Neural cell (in vitro differentiated cells): ENCODE measurements at regions not wholly inside any gene's neighbourhood (a gene's known extent, or its start where the extent isn't known, plus 50 kb on each side); places are given as distances from the start of the nearest gene placed in this dataset.

Source experiments
- H2AFZ ChIP-seq: fragments of 200-600, 300-800 bp; sonication (generic), shearing (Covaris generic); 2 replicates; pipeline ENCODE4 v1.6.0; 2014; ENCODE audit warnings: low read depth, mild to moderate bottlenecking, antibody characterized with exemption, low read length, moderate library complexity
- H3F3A ChIP-seq: fragments of 200-600 bp; shearing (Covaris generic); 2 replicates; pipeline ENCODE4 v1.6.1; 2016; ENCODE audit warnings: mild to moderate bottlenecking, moderate library complexity, mixed read lengths, antibody characterized with exemption, low read length; ENCODE audit not compliant: insufficient read depth, poor library complexity, severe bottlenecking
- H3K27ac ChIP-seq: fragments of 200-600, 300-800 bp; sonication (generic), shearing (Covaris generic); 2 replicates; pipeline ENCODE4 v1.5.1; 2014; ENCODE audit warnings: mild to moderate bottlenecking, low read length, moderate library complexity
- H3K27me3 ChIP-seq: fragments of 300-800, 200-600 bp; sonication (generic), shearing (Covaris generic); 2 replicates; pipeline ENCODE4 v1.6.0; 2014; ENCODE audit warnings: mild to moderate bottlenecking, low read depth, low read length, moderate library complexity; ENCODE audit not compliant: insufficient read depth
- H3K36me3 ChIP-seq: fragments of 300-800, 200-600 bp; sonication (generic), shearing (Covaris generic); 2 replicates; pipeline ENCODE4 v1.5.1; 2014; ENCODE audit warnings: mild to moderate bottlenecking, antibody characterized with exemption, low read length, moderate library complexity; ENCODE audit not compliant: insufficient read depth
- H3K4me2 ChIP-seq: fragments of 300-800, 200-600 bp; sonication (generic), shearing (Covaris generic); 2 replicates; pipeline ENCODE4 v1.6.0; 2014; ENCODE audit warnings: mild to moderate bottlenecking, low read length
- H3K4me3 ChIP-seq: fragments of 300-800, 200-600 bp; sonication (generic), shearing (Covaris generic); 2 replicates; pipeline ENCODE4 v1.5.1; 2014; ENCODE audit warnings: mild to moderate bottlenecking, low read length, moderate library complexity
- H3K79me2 ChIP-seq: fragments of 200-600 bp; shearing (Covaris generic); replicated peaks from 2 replicates; pipeline ENCODE4 v1.6.0; 2014; ENCODE audit warnings: mild to moderate bottlenecking, low read length, moderate library complexity; ENCODE audit not compliant: insufficient read depth
- H3K9ac ChIP-seq: fragments of 300-800, 200-600 bp; sonication (generic), shearing (Covaris generic); 2 replicates; pipeline ENCODE4 v1.6.1; 2016; ENCODE audit warnings: mild to moderate bottlenecking, low read length, mixed read lengths
- H3K9me2 ChIP-seq: fragments of 200-600 bp; shearing (Covaris generic); 2 replicates; pipeline ENCODE4 v1.6.1; 2016; ENCODE audit warnings: mild to moderate bottlenecking, low read length, mixed read lengths; ENCODE audit not compliant: insufficient read depth
- H3K9me3 ChIP-seq: fragments of 200-600, 300-800 bp; sonication (generic), shearing (Covaris generic); 2 replicates; pipeline ENCODE4 v1.6.1; 2016; ENCODE audit warnings: mild to moderate bottlenecking, mixed run types, low read length, moderate library complexity, mixed read lengths
- H4K20me1 ChIP-seq: fragments of 200-600 bp; shearing (Covaris generic); 2 replicates; pipeline ENCODE4 v1.6.1; 2016; ENCODE audit warnings: mild to moderate bottlenecking, mixed run types; ENCODE audit not compliant: insufficient read depth
- EP300 ChIP-seq: fragments of 450-650 bp; conservative IDR thresholded peaks from 2 replicates; pipeline ENCODE4 v1.6.1; 2014; ENCODE audit warnings: antibody characterized with exemption, mild to moderate bottlenecking, moderate library complexity; ENCODE audit not compliant: poor library complexity, severe bottlenecking
- EZH2 ChIP-seq: fragments of 200-600, 300-800 bp; shearing (Covaris generic), sonication (generic); IDR thresholded peaks from 2 replicates; pipeline ENCODE4 v1.6.1; 2014; ENCODE audit warnings: antibody characterized with exemption, low read length, borderline replicate concordance, mild to moderate bottlenecking; ENCODE audit not compliant: insufficient read depth, poor library complexity, severe bottlenecking
- MXI1 ChIP-seq: fragments of 450-650 bp; conservative IDR thresholded peaks from 2 replicates; pipeline ENCODE4 v1.6.1; 2014; ENCODE audit warnings: antibody characterized with exemption, mild to moderate bottlenecking; ENCODE audit not compliant: poor library complexity, severe bottlenecking
- POLR2AphosphoS5 ChIP-seq: IDR thresholded peaks from 2 replicates; pipeline ENCODE4 v1.6.1; 2012
- RAD21 ChIP-seq: fragments of 450-650 bp; conservative IDR thresholded peaks from 2 replicates; pipeline ENCODE4 v1.6.1; 2014; ENCODE audit warnings: antibody characterized with exemption, mild to moderate bottlenecking, moderate library complexity
- SMC3 ChIP-seq: fragments of 450-650 bp; conservative IDR thresholded peaks from 2 replicates; pipeline ENCODE4 v1.6.1; 2014; ENCODE audit warnings: antibody characterized with exemption, mild to moderate bottlenecking, moderate library complexity; ENCODE audit not compliant: poor library complexity
- TAF1 ChIP-seq: IDR thresholded peaks from 2 replicates; pipeline ENCODE4 v1.6.1; 2012; ENCODE audit warnings: low read depth
- TF ChIP-seq, protein P1 (sequence below): fragments of 450-650 bp; IDR thresholded peaks from 2 replicates; pipeline ENCODE4 v1.5.1; 2014; ENCODE audit warnings: antibody characterized with exemption, mild to moderate bottlenecking, moderate library complexity; ENCODE audit not compliant: poor library complexity, severe bottlenecking
- TF ChIP-seq, protein P2 (sequence below): IDR thresholded peaks from 2 replicates; pipeline ENCODE4 v1.6.1; 2012; ENCODE audit warnings: borderline replicate concordance

DNA sequence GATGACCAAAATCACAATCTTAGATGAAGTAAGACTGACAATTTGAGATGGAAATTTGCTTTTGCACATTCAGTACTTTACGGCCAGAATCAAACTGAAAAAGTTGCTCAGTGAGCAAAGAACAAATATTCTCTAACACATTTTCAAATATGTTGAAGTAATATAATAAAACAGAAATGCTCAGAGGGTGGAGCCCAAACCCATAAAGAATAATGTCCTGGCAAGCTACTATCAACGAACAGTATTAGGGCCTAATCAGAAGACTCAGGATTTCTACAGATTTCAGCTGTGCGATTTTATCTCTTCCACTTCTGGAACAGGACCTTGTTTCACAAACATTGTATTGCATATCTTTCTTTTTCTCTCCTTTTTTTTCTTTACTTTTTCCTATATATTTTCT is 505.0 kb downstream of the TECRL start:
- Histone ChIP-seq H3K27me3 (no peaks in the 10 kb centered on the region), H3K27ac (no peak overlapping the region), H3K36me3 (no peaks in the 10 kb centered on the region), H3K4me3 (no peak overlapping the region), H3K9me3 (no peaks in the 10 kb centered on the region), H2AFZ (no peak overlapping the region), H3K4me2 (no peak overlapping the region), H3K9me2 (no peaks in the 10 kb centered on the region), H3F3A (peaks cover 11% of the 10 kb centered on the region), H4K20me1 (no peaks in the 10 kb centered on the region), H3K79me2 (no peaks in the 10 kb centered on the region), H3K9ac (no peak overlapping the region)
- TF ChIP-seq SMC3, result no peak
- TF ChIP-seq, protein P1, sequence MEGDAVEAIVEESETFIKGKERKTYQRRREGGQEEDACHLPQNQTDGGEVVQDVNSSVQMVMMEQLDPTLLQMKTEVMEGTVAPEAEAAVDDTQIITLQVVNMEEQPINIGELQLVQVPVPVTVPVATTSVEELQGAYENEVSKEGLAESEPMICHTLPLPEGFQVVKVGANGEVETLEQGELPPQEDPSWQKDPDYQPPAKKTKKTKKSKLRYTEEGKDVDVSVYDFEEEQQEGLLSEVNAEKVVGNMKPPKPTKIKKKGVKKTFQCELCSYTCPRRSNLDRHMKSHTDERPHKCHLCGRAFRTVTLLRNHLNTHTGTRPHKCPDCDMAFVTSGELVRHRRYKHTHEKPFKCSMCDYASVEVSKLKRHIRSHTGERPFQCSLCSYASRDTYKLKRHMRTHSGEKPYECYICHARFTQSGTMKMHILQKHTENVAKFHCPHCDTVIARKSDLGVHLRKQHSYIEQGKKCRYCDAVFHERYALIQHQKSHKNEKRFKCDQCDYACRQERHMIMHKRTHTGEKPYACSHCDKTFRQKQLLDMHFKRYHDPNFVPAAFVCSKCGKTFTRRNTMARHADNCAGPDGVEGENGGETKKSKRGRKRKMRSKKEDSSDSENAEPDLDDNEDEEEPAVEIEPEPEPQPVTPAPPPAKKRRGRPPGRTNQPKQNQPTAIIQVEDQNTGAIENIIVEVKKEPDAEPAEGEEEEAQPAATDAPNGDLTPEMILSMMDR, result no peak
- TF ChIP-seq EZH2, result no peak
- TF ChIP-seq EP300, result no peak
- no peak for TF ChIP-seq TAF1
- no peak for TF ChIP-seq MXI1
- TF ChIP-seq, protein P2, sequence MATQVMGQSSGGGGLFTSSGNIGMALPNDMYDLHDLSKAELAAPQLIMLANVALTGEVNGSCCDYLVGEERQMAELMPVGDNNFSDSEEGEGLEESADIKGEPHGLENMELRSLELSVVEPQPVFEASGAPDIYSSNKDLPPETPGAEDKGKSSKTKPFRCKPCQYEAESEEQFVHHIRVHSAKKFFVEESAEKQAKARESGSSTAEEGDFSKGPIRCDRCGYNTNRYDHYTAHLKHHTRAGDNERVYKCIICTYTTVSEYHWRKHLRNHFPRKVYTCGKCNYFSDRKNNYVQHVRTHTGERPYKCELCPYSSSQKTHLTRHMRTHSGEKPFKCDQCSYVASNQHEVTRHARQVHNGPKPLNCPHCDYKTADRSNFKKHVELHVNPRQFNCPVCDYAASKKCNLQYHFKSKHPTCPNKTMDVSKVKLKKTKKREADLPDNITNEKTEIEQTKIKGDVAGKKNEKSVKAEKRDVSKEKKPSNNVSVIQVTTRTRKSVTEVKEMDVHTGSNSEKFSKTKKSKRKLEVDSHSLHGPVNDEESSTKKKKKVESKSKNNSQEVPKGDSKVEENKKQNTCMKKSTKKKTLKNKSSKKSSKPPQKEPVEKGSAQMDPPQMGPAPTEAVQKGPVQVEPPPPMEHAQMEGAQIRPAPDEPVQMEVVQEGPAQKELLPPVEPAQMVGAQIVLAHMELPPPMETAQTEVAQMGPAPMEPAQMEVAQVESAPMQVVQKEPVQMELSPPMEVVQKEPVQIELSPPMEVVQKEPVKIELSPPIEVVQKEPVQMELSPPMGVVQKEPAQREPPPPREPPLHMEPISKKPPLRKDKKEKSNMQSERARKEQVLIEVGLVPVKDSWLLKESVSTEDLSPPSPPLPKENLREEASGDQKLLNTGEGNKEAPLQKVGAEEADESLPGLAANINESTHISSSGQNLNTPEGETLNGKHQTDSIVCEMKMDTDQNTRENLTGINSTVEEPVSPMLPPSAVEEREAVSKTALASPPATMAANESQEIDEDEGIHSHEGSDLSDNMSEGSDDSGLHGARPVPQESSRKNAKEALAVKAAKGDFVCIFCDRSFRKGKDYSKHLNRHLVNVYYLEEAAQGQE, result no peak
- TF ChIP-seq RAD21, result no peak
- no peak for TF ChIP-seq POLR2AphosphoS5

DNA sequence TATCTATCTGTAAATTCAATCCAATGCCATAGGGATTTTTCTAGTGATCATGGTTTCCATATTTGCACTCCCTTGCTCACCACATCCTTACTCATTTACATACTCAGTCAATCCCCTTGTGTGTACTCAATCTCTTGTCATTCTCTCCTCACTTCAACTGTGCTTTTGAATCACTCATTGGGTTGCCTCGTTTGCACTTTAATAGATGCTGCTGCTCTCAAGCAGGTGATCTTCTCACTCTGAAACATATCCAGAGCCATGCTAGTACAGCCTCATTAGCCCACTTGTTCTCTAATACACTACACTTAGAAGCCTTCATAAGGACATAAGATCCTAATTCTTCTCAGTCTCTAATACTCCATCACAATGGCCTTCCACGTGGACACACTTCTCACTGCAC is 507.9 kb downstream of the TECRL start:
- H3F3A ChIP-seq, result peaks cover 9% of the 10 kb centered on the region
- H3K4me2 ChIP-seq, result no peak overlapping the region
- TF ChIP-seq, protein P1, result no peak
- TF ChIP-seq POLR2AphosphoS5, result peak; percentile 12
- no peak for TF ChIP-seq EZH2
- no peak for TF ChIP-seq RAD21
- peak; percentile 28 for TF ChIP-seq EP300
- TF ChIP-seq, protein P2, result no peak
- TF ChIP-seq SMC3, result no peak
- H4K20me1 ChIP-seq, result no peaks in the 10 kb centered on the region
- no peak overlapping the region for H3K27ac ChIP-seq
- H3K79me2 ChIP-seq, result no peaks in the 10 kb centered on the region
- H2AFZ ChIP-seq, result no peak overlapping the region
- H3K9me3 ChIP-seq, result no peaks in the 10 kb centered on the region
- no peaks in the 10 kb centered on the region for H3K36me3 ChIP-seq
- H3K27me3 ChIP-seq, result no peaks in the 10 kb centered on the region
- no peak overlapping the region for H3K4me3 ChIP-seq
- H3K9me2 ChIP-seq, result no peaks in the 10 kb centered on the region
- no peak overlapping the region for H3K9ac ChIP-seq
